Heart left ventricle (tissue), 13 donors: ENCODE measurements at regions not wholly inside any gene's neighbourhood (a gene's known extent, or its start where the extent isn't known, plus 50 kb on each side); places are given as distances from the start of the nearest gene placed in this dataset.

Experiments
- POLR2A ChIP-seq, 2 donors: fragments of 450-650 bp; IDR thresholded peaks; one replicate each; pipeline ENCODE4 v1.6.1; 2017; ENCODE audit warnings: antibody characterized with exemption in 2 of 2, mild to moderate bottlenecking in 2 of 2, moderate library complexity in 2 of 2
- TF ChIP-seq, protein P1 (sequence below), 12 donors: fragments of 200-600 bp; sonication (generic) in 4 of 12; IDR thresholded peaks; one replicate each; pipeline versions ENCODE4 v1.5.0 to v1.8.0; 2018 to 2022; ENCODE audit warnings: antibody characterized with exemption in 12 of 12, mild to moderate bottlenecking in 5 of 12
- donor health status: ischemic (EF 13 %, LVEDD 7.1; RV severe dilation, severe dysfunction).
- donor health status: DM: no; HTN: yes; CAD: no.
- donor health status: DM: no; HTN: no; CAD: no.
- donor health status: ischemic (EF 25% LVEDD 6.9; RV normal size, moderate dysfunction).
- donor health status: ischemic (EF 25% LVEDD 5.7; RV mildly dilated, moderate dysfunction).
- donor health status: ischemic (EF 35%, LVEDD 5.7; RV mildly dilated, moderate dysfunction).
- donor health status: nonischemic (EF 11% LVEDD 7.7; RV severe dilation, severe dysfunction).
- donor health status: DM: yes; HTN: yes; CAD: no.
- donor health status: PGD.
- donor health status: ischemic (EF 29% LVEDD 5.4; RV normal size, mild dysfunction).
- donor health status: nonischemic (EF 23%, LVEDD 6.1; RV moderate dilation, normal function).

DNA sequence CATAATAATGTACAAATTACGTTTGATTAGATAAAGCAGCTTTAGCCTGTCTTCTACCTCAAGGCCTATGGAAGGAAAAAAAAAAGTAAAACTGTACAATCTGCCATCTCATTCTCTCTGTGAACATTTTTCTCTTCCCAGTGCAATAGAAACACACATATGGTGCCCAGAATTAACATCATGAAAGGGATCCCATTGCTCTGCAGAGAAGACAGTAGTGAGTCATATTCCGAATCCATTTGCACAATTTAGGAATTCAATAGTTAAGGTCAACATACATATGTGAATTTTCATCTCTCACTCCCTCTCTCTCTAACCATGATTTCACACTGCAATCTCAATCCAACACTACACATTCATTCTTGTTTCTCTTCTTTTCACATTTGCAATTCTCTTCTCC lies 640.9 kb upstream of the SOX11 start:
- TF ChIP-seq, protein P1, sequence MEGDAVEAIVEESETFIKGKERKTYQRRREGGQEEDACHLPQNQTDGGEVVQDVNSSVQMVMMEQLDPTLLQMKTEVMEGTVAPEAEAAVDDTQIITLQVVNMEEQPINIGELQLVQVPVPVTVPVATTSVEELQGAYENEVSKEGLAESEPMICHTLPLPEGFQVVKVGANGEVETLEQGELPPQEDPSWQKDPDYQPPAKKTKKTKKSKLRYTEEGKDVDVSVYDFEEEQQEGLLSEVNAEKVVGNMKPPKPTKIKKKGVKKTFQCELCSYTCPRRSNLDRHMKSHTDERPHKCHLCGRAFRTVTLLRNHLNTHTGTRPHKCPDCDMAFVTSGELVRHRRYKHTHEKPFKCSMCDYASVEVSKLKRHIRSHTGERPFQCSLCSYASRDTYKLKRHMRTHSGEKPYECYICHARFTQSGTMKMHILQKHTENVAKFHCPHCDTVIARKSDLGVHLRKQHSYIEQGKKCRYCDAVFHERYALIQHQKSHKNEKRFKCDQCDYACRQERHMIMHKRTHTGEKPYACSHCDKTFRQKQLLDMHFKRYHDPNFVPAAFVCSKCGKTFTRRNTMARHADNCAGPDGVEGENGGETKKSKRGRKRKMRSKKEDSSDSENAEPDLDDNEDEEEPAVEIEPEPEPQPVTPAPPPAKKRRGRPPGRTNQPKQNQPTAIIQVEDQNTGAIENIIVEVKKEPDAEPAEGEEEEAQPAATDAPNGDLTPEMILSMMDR (IDR thresholded peaks at IDR 0.05), result no peak
- no peak for TF ChIP-seq POLR2A (IDR thresholded peaks at IDR 0.05)
